ENCODE measurements at regions not wholly inside any gene's neighbourhood (a gene's known extent, or its start where the extent isn't known, plus 50 kb on each side); places are given as distances from the start of the nearest gene placed in this dataset.

DNA sequence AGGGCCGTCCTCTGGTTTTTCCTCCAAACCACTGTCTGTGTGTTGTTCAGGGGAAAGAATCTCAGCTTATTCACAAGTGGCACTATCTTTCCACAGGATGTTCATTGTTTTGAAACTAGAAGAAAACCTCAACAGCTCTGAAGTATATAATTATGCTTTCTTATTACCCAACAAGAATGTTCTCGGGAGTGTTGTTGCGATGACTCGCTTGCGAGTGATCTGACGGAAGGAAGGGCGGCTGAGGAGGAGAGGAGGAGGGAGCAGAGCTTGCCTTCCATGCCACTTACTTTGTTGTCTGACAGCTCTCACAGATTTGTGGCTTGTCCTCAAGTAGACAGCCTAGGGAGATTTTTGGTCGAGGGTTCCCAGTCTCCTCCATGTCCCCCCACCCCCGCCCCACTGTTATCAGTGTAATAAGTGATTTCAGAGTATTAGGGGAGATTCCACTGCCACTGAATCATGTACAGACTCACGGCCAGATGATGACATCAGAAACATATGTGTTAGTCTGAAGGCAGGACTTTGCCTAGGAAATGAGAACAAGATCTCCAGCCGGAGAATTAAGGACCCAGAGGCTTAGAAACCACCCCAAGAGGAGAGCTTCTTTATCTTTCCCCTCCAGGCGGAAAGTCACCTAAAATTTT is 80.7 kb upstream of the CCN6 start:
- no peaks in the 10 kb centered on the region for H3K9me1 ChIP-seq (ENCODE audit: control insufficient read depth, insufficient read depth, low read length)
- no peaks in the 10 kb centered on the region for H4K20me1 ChIP-seq (replicated peaks; ENCODE audit: control insufficient read depth, insufficient read depth, low read length)
- POLR2A ChIA-PET, result interaction anchor here (1.1 kb wide), 1 partner anchor 41 kb away, joined by 3 read pairs; no protein-coding TSS in a partner anchor
- no peak overlapping the region for H3K9ac ChIP-seq (ENCODE audit: insufficient read depth in 1 of 2, low read depth in 2 of 2, low read length in 2 of 2)
- DNase-seq (ENCODE audit: extremely low read depth in 1 of 4, low spot score in 3 of 4) (no peak), FAIRE-seq (no peak), ATAC-seq (no peak)
- no peaks in the 10 kb centered on the region; the same call in 1 of the 2 replicates for H3K9me3 ChIP-seq (replicated peaks; ENCODE audit: control insufficient read depth, insufficient read depth, low read depth, low read length)
- no peak overlapping the region for H3K4me2 ChIP-seq (ENCODE audit: insufficient read depth, low read length)
- intact Hi-C loops (cut with micrococcal nuclease), result no loop called here
- in situ Hi-C loops (cut with MboI), result no loop called here
- no peak overlapping the region for H3K4me3 ChIP-seq
- TF ChIP-seq CEBPG (CRISPR knock-in tag; IDR thresholded peaks at IDR 0.05), result no peak
- TF ChIP-seq CEBPG (tag; conservative IDR thresholded peaks at IDR 0.05 in 1 of 2, IDR thresholded peaks at IDR 0.05 in 1 of 2), result peak in 1 of 2 experiments; percentile 68; a peak in 2 of 4 replicates
- TF ChIP-seq, protein P1, sequence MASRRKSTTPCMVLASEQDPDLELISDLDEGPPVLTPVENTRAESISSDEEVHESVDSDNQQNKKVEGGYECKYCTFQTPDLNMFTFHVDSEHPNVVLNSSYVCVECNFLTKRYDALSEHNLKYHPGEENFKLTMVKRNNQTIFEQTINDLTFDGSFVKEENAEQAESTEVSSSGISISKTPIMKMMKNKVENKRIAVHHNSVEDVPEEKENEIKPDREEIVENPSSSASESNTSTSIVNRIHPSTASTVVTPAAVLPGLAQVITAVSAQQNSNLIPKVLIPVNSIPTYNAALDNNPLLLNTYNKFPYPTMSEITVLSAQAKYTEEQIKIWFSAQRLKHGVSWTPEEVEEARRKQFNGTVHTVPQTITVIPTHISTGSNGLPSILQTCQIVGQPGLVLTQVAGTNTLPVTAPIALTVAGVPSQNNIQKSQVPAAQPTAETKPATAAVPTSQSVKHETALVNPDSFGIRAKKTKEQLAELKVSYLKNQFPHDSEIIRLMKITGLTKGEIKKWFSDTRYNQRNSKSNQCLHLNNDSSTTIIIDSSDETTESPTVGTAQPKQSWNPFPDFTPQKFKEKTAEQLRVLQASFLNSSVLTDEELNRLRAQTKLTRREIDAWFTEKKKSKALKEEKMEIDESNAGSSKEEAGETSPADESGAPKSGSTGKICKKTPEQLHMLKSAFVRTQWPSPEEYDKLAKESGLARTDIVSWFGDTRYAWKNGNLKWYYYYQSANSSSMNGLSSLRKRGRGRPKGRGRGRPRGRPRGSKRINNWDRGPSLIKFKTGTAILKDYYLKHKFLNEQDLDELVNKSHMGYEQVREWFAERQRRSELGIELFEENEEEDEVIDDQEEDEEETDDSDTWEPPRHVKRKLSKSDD (conservative IDR thresholded peaks at IDR 0.05; ENCODE audit: low read length), result no peak
- no peak for TF ChIP-seq WHSC1 (IDR thresholded peaks at IDR 0.05; ENCODE audit: low read length)
- TF ChIP-seq ZNF347 (CRISPR knock-in tag; IDR thresholded peaks at IDR 0.05; ENCODE audit: low read depth), result no peak
- no peak for TF ChIP-seq SRSF7 (optimal IDR thresholded peaks at IDR 0.05; ENCODE audit: low read depth, low read length)
- TF ChIP-seq NR2C1 (IDR thresholded peaks at IDR 0.05), result no peak
- TF ChIP-seq NR2C1 (tag; IDR thresholded peaks at IDR 0.05), result no peak
- TF ChIP-seq ZFPM2 (CRISPR knock-in tag; IDR thresholded peaks at IDR 0.05), result no peak
- TF ChIP-seq, protein P2, sequence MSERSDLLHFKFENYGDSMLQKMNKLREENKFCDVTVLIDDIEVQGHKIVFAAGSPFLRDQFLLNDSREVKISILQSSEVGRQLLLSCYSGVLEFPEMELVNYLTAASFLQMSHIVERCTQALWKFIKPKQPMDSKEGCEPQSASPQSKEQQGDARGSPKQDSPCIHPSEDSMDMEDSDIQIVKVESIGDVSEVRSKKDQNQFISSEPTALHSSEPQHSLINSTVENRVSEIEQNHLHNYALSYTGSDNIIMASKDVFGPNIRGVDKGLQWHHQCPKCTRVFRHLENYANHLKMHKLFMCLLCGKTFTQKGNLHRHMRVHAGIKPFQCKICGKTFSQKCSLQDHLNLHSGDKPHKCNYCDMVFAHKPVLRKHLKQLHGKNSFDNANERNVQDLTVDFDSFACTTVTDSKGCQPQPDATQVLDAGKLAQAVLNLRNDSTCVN (CRISPR knock-in tag; IDR thresholded peaks at IDR 0.05), result no peak
- TF ChIP-seq, protein P3, sequence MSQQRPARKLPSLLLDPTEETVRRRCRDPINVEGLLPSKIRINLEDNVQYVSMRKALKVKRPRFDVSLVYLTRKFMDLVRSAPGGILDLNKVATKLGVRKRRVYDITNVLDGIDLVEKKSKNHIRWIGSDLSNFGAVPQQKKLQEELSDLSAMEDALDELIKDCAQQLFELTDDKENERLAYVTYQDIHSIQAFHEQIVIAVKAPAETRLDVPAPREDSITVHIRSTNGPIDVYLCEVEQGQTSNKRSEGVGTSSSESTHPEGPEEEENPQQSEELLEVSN (IDR thresholded peaks at IDR 0.05; ENCODE audit: borderline replicate concordance in 1 of 2, extremely low read depth in 1 of 2, insufficient read depth in 1 of 2, insufficient read length in 1 of 2, low read depth in 1 of 2, low read length in 1 of 2, poor library complexity in 1 of 2, severe bottlenecking in 1 of 2), result no peak
- TF ChIP-seq SMC3 (conservative IDR thresholded peaks at IDR 0.05; ENCODE audit: insufficient read depth, low read depth, low read length), result no peak
- peak; percentile 24; the same call in 1 of the 2 replicates for TF ChIP-seq ATF3 (IDR thresholded peaks at IDR 0.05)
- TF ChIP-seq ATF3 (CRISPR knock-in tag; conservative IDR thresholded peaks at IDR 0.05), result no peak
- no peak for TF ChIP-seq SMAD3 (CRISPR knock-in tag; conservative IDR thresholded peaks at IDR 0.05)
- no peak for TF ChIP-seq E2F3 (CRISPR knock-in tag; IDR thresholded peaks at IDR 0.05)
- no TSS peak for BruUV-seq (replicated peaks)
- no peaks in the 10 kb centered on the region for H3K79me2 ChIP-seq (ENCODE audit: control insufficient read depth, insufficient read depth, low read length)
- no peaks in the 10 kb centered on the region for H3K36me3 ChIP-seq (ENCODE audit: control insufficient read depth, insufficient read depth, low read length)
- WGBS (ENCODE audit: insufficient coverage, low coverage, missing lambda C conversion rate), result 3% methylated on average over 11 of the region's 12 CpGs
- no peaks in the 10 kb centered on the region for H3K4me1 ChIP-seq (replicated peaks in 1 of 2; ENCODE audit: control insufficient read depth in 2 of 2, insufficient read depth in 2 of 2, low read length in 2 of 2)
- H2AFZ ChIP-seq (ENCODE audit: low read depth, low read length), result no peak overlapping the region
- H3K27me3 ChIP-seq (ENCODE audit: control insufficient read depth in 2 of 2, insufficient read depth in 2 of 2, low read length in 2 of 2), result peaks cover 3 to 6% of the 10 kb centered on the region in 2 experiments; a peak in 4 of 5 replicates
- H3K27ac ChIP-seq (ENCODE audit: extremely low read depth, low read depth, low read length), result no peak overlapping the region
- CTCF ChIA-PET (ENCODE audit: low intra/inter-chr PET ratio), result no interaction called here

All from K562 (cell line).